ENCODE measurements at regions not wholly inside any gene's neighbourhood (a gene's known extent, or its start where the extent isn't known, plus 50 kb on each side); places are given as distances from the start of the nearest gene placed in this dataset.

GRCh38 chr6:140572129-140572528, 1197.7 kb upstream of the CITED2 start:
- no peaks in the 10 kb centered on the region for H3K36me3 Mint-ChIP-seq
- ChIA-PET POLR2A (no interaction called here), CTCF (no interaction called here)
- Histone ChIP-seq H3K27me3 (replicated peaks in 1 of 2; ENCODE audit: control insufficient read depth in 2 of 2, extremely low read depth in 1 of 2, insufficient read depth in 2 of 2, low read length in 1 of 2) (no peaks in the 10 kb centered on the region), H3K4me1 (ENCODE audit: control insufficient read depth in 1 of 2, extremely low read depth in 1 of 2, insufficient read depth in 2 of 2, low read length in 2 of 2) (no peaks in the 10 kb centered on the region), H3K27ac (ENCODE audit: low read length) (no peak overlapping the region), H3K4me3 (ENCODE audit: control insufficient read depth in 1 of 2, extremely low read depth in 1 of 2, low read length in 1 of 2) (no peak overlapping the region), H3K9me3 (no peaks in the 10 kb centered on the region), H3K36me3 (ENCODE audit: control insufficient read depth in 2 of 2, extremely low read depth in 1 of 2, insufficient read depth in 1 of 2, low read length in 1 of 2) (no peaks in the 10 kb centered on the region)
- WGBS (ENCODE audit: insufficient coverage): no CpG with 5 or more reads among the region's 3 CpGs
- H3K4me1 Mint-ChIP-seq: no peaks in the 10 kb centered on the region
- no peak for DNase-seq
- H3K9me3 Mint-ChIP-seq: no peaks in the 10 kb centered on the region
- no peak for ATAC-seq (replicated peaks in 1 of 4)
- H3K27me3 Mint-ChIP-seq: peaks cover 6 to 23% of the 10 kb centered on the region in 2 donors
- no peak overlapping the region for H3K27ac Mint-ChIP-seq
- H3K4me3 Mint-ChIP-seq: no peak overlapping the region

DNA sequence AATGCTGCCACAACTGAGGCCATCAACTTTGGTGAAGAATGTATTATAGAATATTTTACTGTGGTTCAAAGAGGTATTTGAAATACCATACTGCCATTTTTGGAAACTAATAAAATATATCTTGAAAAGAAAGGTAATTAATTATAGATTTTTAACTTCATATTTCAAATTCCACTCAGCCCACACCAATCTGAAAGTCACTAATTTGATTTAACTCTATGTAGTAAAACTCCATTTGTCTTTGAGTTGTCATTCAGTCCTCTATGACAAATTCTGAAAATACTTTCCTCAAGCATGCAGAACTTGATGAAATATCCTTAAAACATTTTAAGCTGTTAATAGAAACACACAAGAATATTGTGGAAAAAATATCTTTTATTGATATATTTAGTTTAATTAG, 1196.7 kb upstream of the CITED2 start:
- Mint-ChIP-seq H3K36me3 (no peaks in the 10 kb centered on the region), H3K4me1 (no peaks in the 10 kb centered on the region), H3K27ac (no peak overlapping the region), H3K27me3 (peaks cover 6 to 17% of the 10 kb centered on the region in 2 donors), H3K9me3 (no peaks in the 10 kb centered on the region), H3K4me3 (no peak overlapping the region)
- no peak overlapping the region for H3K27ac ChIP-seq (ENCODE audit: low read length)
- H3K4me1 ChIP-seq (ENCODE audit: control insufficient read depth in 1 of 2, extremely low read depth in 1 of 2, insufficient read depth in 2 of 2, low read length in 2 of 2): no peaks in the 10 kb centered on the region
- H3K36me3 ChIP-seq (ENCODE audit: control insufficient read depth in 2 of 2, extremely low read depth in 1 of 2, insufficient read depth in 1 of 2, low read length in 1 of 2): no peaks in the 10 kb centered on the region
- no peak overlapping the region for H3K4me3 ChIP-seq (ENCODE audit: control insufficient read depth in 1 of 2, extremely low read depth in 1 of 2, low read length in 1 of 2)
- H3K27me3 ChIP-seq (replicated peaks in 1 of 2; ENCODE audit: control insufficient read depth in 2 of 2, extremely low read depth in 1 of 2, insufficient read depth in 2 of 2, low read length in 1 of 2): no peaks in the 10 kb centered on the region
- ChIA-PET POLR2A (no interaction called here), CTCF (no interaction called here)
- no peak for DNase-seq
- no peak for ATAC-seq (replicated peaks in 1 of 4)
- H3K9me3 ChIP-seq: no peaks in the 10 kb centered on the region

- Histone ChIP-seq H3K36me3 (ENCODE audit: control insufficient read depth in 2 of 2, extremely low read depth in 1 of 2, insufficient read depth in 1 of 2, low read length in 1 of 2) (no peaks in the 10 kb centered on the region), H3K27ac (ENCODE audit: low read length) (no peak overlapping the region), H3K4me3 (ENCODE audit: control insufficient read depth in 1 of 2, extremely low read depth in 1 of 2, low read length in 1 of 2) (no peak overlapping the region), H3K27me3 (replicated peaks in 1 of 2; ENCODE audit: control insufficient read depth in 2 of 2, extremely low read depth in 1 of 2, insufficient read depth in 2 of 2, low read length in 1 of 2) (no peaks in the 10 kb centered on the region), H3K4me1 (ENCODE audit: control insufficient read depth in 1 of 2, extremely low read depth in 1 of 2, insufficient read depth in 2 of 2, low read length in 2 of 2) (no peaks in the 10 kb centered on the region), H3K9me3 (no peaks in the 10 kb centered on the region)
- DNase-seq (no peak), ATAC-seq (replicated peaks in 1 of 4) (no peak)
- Mint-ChIP-seq H3K36me3 (no peaks in the 10 kb centered on the region), H3K4me3 (no peak overlapping the region), H3K27me3 (peaks cover 6 to 11% of the 10 kb centered on the region in 2 donors), H3K27ac (no peak overlapping the region), H3K9me3 (no peaks in the 10 kb centered on the region), H3K4me1 (no peaks in the 10 kb centered on the region)
- ChIA-PET POLR2A (no interaction called here), CTCF (no interaction called here)
- no CpG with 5 or more reads among the region's 2 CpGs for WGBS (ENCODE audit: insufficient coverage)
Measured at GRCh38 chr6:140567466-140567865, 1193.0 kb upstream of the CITED2 start.

- no CpG with 5 or more reads among the region's 1 CpG for WGBS (ENCODE audit: insufficient coverage)
Measured at GRCh38 chr6:140566781-140567277, 1192.4 kb upstream of the CITED2 start.

DNA sequence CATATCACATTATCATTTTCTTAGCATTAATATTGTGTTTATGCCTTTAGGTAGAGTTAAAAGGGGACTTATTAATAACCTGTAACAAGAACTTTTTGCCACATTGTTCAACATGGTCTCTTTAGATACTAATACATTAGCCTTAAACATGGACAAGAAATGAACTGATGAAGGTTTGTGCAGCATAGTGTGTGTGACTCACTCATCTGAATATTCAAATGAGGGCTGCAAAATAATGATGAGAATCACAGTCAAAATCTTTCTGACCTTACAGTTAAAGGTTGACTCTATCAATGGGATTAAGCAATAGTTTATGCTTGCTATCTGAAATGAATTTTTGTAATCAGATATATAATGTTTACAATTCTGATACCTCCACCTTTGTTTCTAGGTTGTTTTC, 1189.3 kb upstream of the CITED2 start:
- Histone ChIP-seq H3K27me3 (replicated peaks in 1 of 2; ENCODE audit: control insufficient read depth in 2 of 2, extremely low read depth in 1 of 2, insufficient read depth in 2 of 2, low read length in 1 of 2) (no peaks in the 10 kb centered on the region), H3K4me3 (ENCODE audit: control insufficient read depth in 1 of 2, extremely low read depth in 1 of 2, low read length in 1 of 2) (no peak overlapping the region), H3K27ac (ENCODE audit: low read length) (no peak overlapping the region), H3K36me3 (ENCODE audit: control insufficient read depth in 2 of 2, extremely low read depth in 1 of 2, insufficient read depth in 1 of 2, low read length in 1 of 2) (no peaks in the 10 kb centered on the region), H3K4me1 (ENCODE audit: control insufficient read depth in 1 of 2, extremely low read depth in 1 of 2, insufficient read depth in 2 of 2, low read length in 2 of 2) (no peaks in the 10 kb centered on the region), H3K9me3 (no peaks in the 10 kb centered on the region)
- POLR2A ChIA-PET: no interaction called here
- CTCF ChIA-PET: no interaction called here
- Mint-ChIP-seq H3K27ac (no peak overlapping the region), H3K9me3 (no peaks in the 10 kb centered on the region), H3K4me3 (no peak overlapping the region), H3K36me3 (no peaks in the 10 kb centered on the region), H3K27me3 (peaks cover 4% of the 10 kb centered on the region in 2 donors), H3K4me1 (no peaks in the 10 kb centered on the region)
- DNase-seq (no peak), ATAC-seq (replicated peaks in 1 of 4) (no peak)

More at GRCh38 chr6:140566781-140567277, 1192.4 kb upstream of the CITED2 start:
- H3K36me3 ChIP-seq (ENCODE audit: control insufficient read depth in 2 of 2, extremely low read depth in 1 of 2, insufficient read depth in 1 of 2, low read length in 1 of 2): no peaks in the 10 kb centered on the region
- H3K4me1 Mint-ChIP-seq: no peaks in the 10 kb centered on the region
- no peaks in the 10 kb centered on the region for H3K9me3 Mint-ChIP-seq
- no peak overlapping the region for H3K27ac Mint-ChIP-seq
- POLR2A ChIA-PET: no interaction called here
- H3K27me3 Mint-ChIP-seq: peaks cover 6 to 11% of the 10 kb centered on the region in 2 donors
- no peaks in the 10 kb centered on the region for H3K27me3 ChIP-seq (replicated peaks in 1 of 2; ENCODE audit: control insufficient read depth in 2 of 2, extremely low read depth in 1 of 2, insufficient read depth in 2 of 2, low read length in 1 of 2)
- no peak overlapping the region for H3K4me3 Mint-ChIP-seq
- ATAC-seq (replicated peaks in 1 of 4) (no peak), DNase-seq (no peak)
- H3K9me3 ChIP-seq: no peaks in the 10 kb centered on the region
- H3K36me3 Mint-ChIP-seq: no peaks in the 10 kb centered on the region
- H3K4me1 ChIP-seq (ENCODE audit: control insufficient read depth in 1 of 2, extremely low read depth in 1 of 2, insufficient read depth in 2 of 2, low read length in 2 of 2): no peaks in the 10 kb centered on the region
- no peak overlapping the region for H3K4me3 ChIP-seq (ENCODE audit: control insufficient read depth in 1 of 2, extremely low read depth in 1 of 2, low read length in 1 of 2)
- CTCF ChIA-PET: no interaction called here
- no peak overlapping the region for H3K27ac ChIP-seq (ENCODE audit: low read length)

DNA sequence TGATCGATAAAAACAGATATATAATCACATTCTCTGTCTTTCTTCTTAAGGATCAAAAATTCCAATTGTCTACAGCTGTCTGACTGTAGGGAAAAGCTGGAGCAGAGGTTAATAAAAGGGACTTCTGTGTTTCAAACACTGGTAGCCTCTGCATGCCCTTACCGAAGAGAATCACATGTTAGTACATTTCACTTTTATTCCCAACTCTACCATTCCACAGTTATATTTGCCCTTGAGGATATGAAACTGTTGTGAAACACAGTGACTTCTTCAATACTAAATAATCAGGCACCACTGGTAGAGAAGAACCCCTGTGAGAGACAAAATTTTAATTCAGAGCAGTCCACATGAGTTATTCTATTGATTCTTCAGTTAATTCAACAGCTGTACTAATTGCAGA, 1187.3 kb upstream of the CITED2 start:
- H3K36me3 Mint-ChIP-seq: no peaks in the 10 kb centered on the region
- Histone ChIP-seq H3K27ac (ENCODE audit: low read length) (no peak overlapping the region), H3K4me3 (ENCODE audit: control insufficient read depth in 1 of 2, extremely low read depth in 1 of 2, low read length in 1 of 2) (no peak overlapping the region), H3K27me3 (replicated peaks in 1 of 2; ENCODE audit: control insufficient read depth in 2 of 2, extremely low read depth in 1 of 2, insufficient read depth in 2 of 2, low read length in 1 of 2) (no peaks in the 10 kb centered on the region), H3K9me3 (no peaks in the 10 kb centered on the region), H3K36me3 (ENCODE audit: control insufficient read depth in 2 of 2, extremely low read depth in 1 of 2, insufficient read depth in 1 of 2, low read length in 1 of 2) (no peaks in the 10 kb centered on the region), H3K4me1 (ENCODE audit: control insufficient read depth in 1 of 2, extremely low read depth in 1 of 2, insufficient read depth in 2 of 2, low read length in 2 of 2) (no peaks in the 10 kb centered on the region)
- no peaks in the 10 kb centered on the region for H3K9me3 Mint-ChIP-seq
- ChIA-PET POLR2A (no interaction called here), CTCF (no interaction called here)
- H3K4me3 Mint-ChIP-seq: no peak overlapping the region
- H3K4me1 Mint-ChIP-seq: no peaks in the 10 kb centered on the region
- H3K27me3 Mint-ChIP-seq: no peaks in the 10 kb centered on the region
- no CpG with 5 or more reads among the region's 2 CpGs for WGBS (ENCODE audit: insufficient coverage)
- DNase-seq: no peak
- ATAC-seq (replicated peaks in 1 of 4): no peak
- no peak overlapping the region for H3K27ac Mint-ChIP-seq

DNA sequence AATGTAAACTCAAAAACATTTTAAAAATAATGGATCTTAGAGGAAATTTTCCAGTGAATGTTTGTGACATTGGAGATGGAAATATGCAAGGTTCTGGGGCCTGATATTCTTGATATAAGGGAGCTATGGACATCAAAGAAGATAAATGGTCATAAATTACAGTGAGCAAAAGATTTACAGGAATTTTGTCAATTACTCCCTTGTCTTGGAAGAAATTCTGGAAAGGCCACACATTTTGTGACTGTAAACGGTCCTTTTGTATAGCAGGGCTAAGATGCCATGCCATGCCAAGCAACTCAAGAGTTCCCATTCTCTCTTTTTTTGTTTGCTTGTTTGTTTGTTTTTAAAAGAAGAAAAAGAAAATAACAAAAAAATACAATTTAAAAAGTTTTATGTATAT, 1186.2 kb upstream of the CITED2 start:
- Mint-ChIP-seq H3K9me3 (no peaks in the 10 kb centered on the region), H3K4me3 (no peak overlapping the region), H3K27me3 (no peaks in the 10 kb centered on the region), H3K27ac (no peak overlapping the region), H3K4me1 (no peaks in the 10 kb centered on the region), H3K36me3 (no peaks in the 10 kb centered on the region)
- H3K27ac ChIP-seq (ENCODE audit: low read length): no peak overlapping the region
- CTCF ChIA-PET: no interaction called here
- no peaks in the 10 kb centered on the region for H3K27me3 ChIP-seq (replicated peaks in 1 of 2; ENCODE audit: control insufficient read depth in 2 of 2, extremely low read depth in 1 of 2, insufficient read depth in 2 of 2, low read length in 1 of 2)
- H3K4me1 ChIP-seq (ENCODE audit: control insufficient read depth in 1 of 2, extremely low read depth in 1 of 2, insufficient read depth in 2 of 2, low read length in 2 of 2): no peaks in the 10 kb centered on the region
- ATAC-seq (replicated peaks in 1 of 4): no peak
- H3K36me3 ChIP-seq (ENCODE audit: control insufficient read depth in 2 of 2, extremely low read depth in 1 of 2, insufficient read depth in 1 of 2, low read length in 1 of 2): no peaks in the 10 kb centered on the region
- H3K9me3 ChIP-seq: no peaks in the 10 kb centered on the region
- 60% methylated on average over 1 of the region's 1 CpG for WGBS (ENCODE audit: insufficient coverage)
- no peak overlapping the region for H3K4me3 ChIP-seq (ENCODE audit: control insufficient read depth in 1 of 2, extremely low read depth in 1 of 2, low read length in 1 of 2)
- POLR2A ChIA-PET: no interaction called here
- DNase-seq: no peak

Measured in T-cell (primary cell).